ENCODE measurements at regions not wholly inside any gene's neighbourhood (a gene's known extent, or its start where the extent isn't known, plus 50 kb on each side); places are given as distances from the start of the nearest gene placed in this dataset.

DNA sequence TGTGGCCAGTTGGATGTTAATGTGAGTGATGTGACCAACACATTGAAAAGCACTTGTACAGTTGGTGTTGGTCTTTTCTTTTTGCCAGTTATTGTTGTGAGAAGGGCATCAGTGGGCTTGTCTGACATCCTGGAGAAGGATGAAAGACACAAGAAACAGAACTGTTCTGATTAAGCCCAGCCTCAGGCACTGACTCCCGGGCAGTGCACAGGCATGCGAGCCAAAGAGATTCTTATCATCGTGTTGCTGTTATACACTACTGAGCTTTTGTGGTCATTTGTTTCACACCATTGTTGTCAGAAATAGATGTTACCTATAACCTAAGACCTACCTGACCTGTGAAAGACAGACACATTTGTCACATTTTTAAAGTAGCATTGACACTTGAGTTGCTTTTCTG lies 236.8 kb upstream of the CA10 start:
- no peak overlapping the region for H2AFZ ChIP-seq (ENCODE audit: low read depth, low read length)
- no peak overlapping the region for H3K4me3 ChIP-seq (ENCODE audit: low read length)

DNA sequence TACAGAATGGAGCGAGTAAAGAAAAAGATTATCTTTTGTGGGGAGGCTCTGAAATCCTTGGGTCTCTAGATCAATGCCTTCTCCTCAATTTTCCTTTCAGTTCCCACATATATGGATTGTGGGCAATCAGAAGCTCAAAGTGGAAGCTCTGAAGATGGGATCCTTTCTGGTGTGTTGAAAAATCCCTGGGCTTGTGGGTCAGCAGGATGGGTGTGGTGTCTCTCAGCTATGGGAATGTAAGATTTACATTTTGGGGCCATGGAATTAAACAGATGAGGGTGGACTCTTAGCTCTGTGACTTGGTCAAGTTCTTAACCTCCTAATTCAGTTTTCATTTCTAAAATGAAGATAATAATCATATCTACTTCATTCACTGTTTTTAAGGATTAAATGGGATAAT lies 231.9 kb upstream of the CA10 start:
- Histone ChIP-seq H4K20me1 (ENCODE audit: insufficient read depth, low read length) (no peaks in the 10 kb centered on the region), H3K4me3 (ENCODE audit: low read length) (no peak overlapping the region), H3K36me3 (replicated peaks; ENCODE audit: low read depth, low read length) (no peaks in the 10 kb centered on the region), H3K4me2 (ENCODE audit: low read length) (no peak overlapping the region), H3K9ac (ENCODE audit: low read length) (no peak overlapping the region), H3K9me3 (ENCODE audit: insufficient read depth, low read length) (no peaks in the 10 kb centered on the region), H3K27ac (ENCODE audit: low read length) (no peak overlapping the region), H3K4me1 (ENCODE audit: low read length) (no peaks in the 10 kb centered on the region), H3K27me3 (ENCODE audit: low read depth, low read length) (no peaks in the 10 kb centered on the region), H3K79me2 (ENCODE audit: low read length) (no peaks in the 10 kb centered on the region), H2AFZ (ENCODE audit: low read depth, low read length) (no peak overlapping the region)
- TF ChIP-seq EZH2phosphoT487 (IDR thresholded peaks at IDR 0.05; ENCODE audit: low read depth), result no peak
- TF ChIP-seq CTCF (IDR thresholded peaks at IDR 0.05; ENCODE audit: low read depth, low read length), result no peak

More for the DNA sequence above, 236.8 kb upstream of the CA10 start:
- no peak overlapping the region for H3K4me2 ChIP-seq (ENCODE audit: low read length)
- no peaks in the 10 kb centered on the region for H3K27me3 ChIP-seq (ENCODE audit: low read depth, low read length)
- no peak overlapping the region for H3K27ac ChIP-seq (ENCODE audit: low read length)
- H3K36me3 ChIP-seq (replicated peaks; ENCODE audit: low read depth, low read length), result no peaks in the 10 kb centered on the region
- H3K79me2 ChIP-seq (ENCODE audit: low read length), result no peaks in the 10 kb centered on the region
- H4K20me1 ChIP-seq (ENCODE audit: insufficient read depth, low read length), result no peaks in the 10 kb centered on the region
- H3K9ac ChIP-seq (ENCODE audit: low read length), result no peak overlapping the region
- no peaks in the 10 kb centered on the region for H3K9me3 ChIP-seq (ENCODE audit: insufficient read depth, low read length)
- TF ChIP-seq EZH2phosphoT487 (IDR thresholded peaks at IDR 0.05; ENCODE audit: low read depth), result no peak
- no peak for TF ChIP-seq CTCF (IDR thresholded peaks at IDR 0.05; ENCODE audit: low read depth, low read length)
- H3K4me1 ChIP-seq (ENCODE audit: low read length), result no peaks in the 10 kb centered on the region

DNA sequence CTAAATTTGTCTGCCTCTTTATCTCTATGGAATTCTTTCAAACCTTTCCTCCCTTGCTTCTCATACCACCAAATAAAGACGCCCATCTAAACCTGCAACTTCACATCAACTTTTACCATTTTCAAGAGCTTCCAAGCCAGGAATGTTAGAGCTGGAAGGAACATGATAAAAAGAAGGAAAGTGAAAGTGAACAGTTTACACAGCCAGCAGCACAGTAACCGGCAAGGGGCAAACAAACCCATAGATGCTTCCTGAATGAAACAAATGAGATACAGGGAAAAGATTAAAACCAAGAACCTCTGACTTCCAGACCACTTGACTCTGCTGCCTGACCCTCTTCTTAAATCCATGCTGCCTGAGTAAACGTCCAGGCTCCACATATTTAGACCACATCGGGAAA lies 231.1 kb upstream of the CA10 start:
- no peak overlapping the region for H3K4me2 ChIP-seq (ENCODE audit: low read length)
- no peaks in the 10 kb centered on the region for H3K27me3 ChIP-seq (ENCODE audit: low read depth, low read length)
- no peak overlapping the region for H3K27ac ChIP-seq (ENCODE audit: low read length)
- no peak overlapping the region for H3K9ac ChIP-seq (ENCODE audit: low read length)
- no peaks in the 10 kb centered on the region for H3K9me3 ChIP-seq (ENCODE audit: insufficient read depth, low read length)
- TF ChIP-seq EZH2phosphoT487 (IDR thresholded peaks at IDR 0.05; ENCODE audit: low read depth), result no peak
- no peak for TF ChIP-seq CTCF (IDR thresholded peaks at IDR 0.05; ENCODE audit: low read depth, low read length)
- H3K4me3 ChIP-seq (ENCODE audit: low read length), result no peak overlapping the region
- H4K20me1 ChIP-seq (ENCODE audit: insufficient read depth, low read length), result no peaks in the 10 kb centered on the region
- no peaks in the 10 kb centered on the region for H3K36me3 ChIP-seq (replicated peaks; ENCODE audit: low read depth, low read length)
- H2AFZ ChIP-seq (ENCODE audit: low read depth, low read length), result no peak overlapping the region
- no peaks in the 10 kb centered on the region for H3K79me2 ChIP-seq (ENCODE audit: low read length)
- no peaks in the 10 kb centered on the region for H3K4me1 ChIP-seq (ENCODE audit: low read length)

DNA sequence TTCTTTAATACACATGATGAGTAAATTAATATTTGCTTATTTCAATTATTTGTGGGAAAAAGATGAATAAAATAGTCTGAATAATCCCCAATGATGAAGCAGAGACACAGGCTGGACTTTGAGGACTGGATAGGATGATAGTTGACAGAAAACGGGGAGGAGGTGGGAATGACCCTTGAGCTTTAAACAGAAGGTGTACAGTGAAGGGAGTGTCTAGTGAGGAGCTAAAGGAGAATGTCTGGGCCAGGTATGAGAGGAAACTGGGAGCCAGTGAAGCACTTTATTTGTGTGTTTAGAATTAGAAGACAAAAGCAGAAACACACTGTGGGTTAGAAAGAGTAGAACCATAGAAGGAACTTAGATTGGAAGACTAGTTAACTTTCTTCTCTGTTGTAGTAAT lies 230.4 kb upstream of the CA10 start:
- no peaks in the 10 kb centered on the region for H3K27me3 ChIP-seq (ENCODE audit: low read depth, low read length)
- H3K4me2 ChIP-seq (ENCODE audit: low read length), result no peak overlapping the region
- no peak overlapping the region for H3K9ac ChIP-seq (ENCODE audit: low read length)
- H4K20me1 ChIP-seq (ENCODE audit: insufficient read depth, low read length), result no peaks in the 10 kb centered on the region
- no peak overlapping the region for H3K27ac ChIP-seq (ENCODE audit: low read length)
- no peaks in the 10 kb centered on the region for H3K4me1 ChIP-seq (ENCODE audit: low read length)
- no peaks in the 10 kb centered on the region for H3K79me2 ChIP-seq (ENCODE audit: low read length)
- H2AFZ ChIP-seq (ENCODE audit: low read depth, low read length), result no peak overlapping the region
- no peak overlapping the region for H3K4me3 ChIP-seq (ENCODE audit: low read length)
- no peaks in the 10 kb centered on the region for H3K9me3 ChIP-seq (ENCODE audit: insufficient read depth, low read length)
- TF ChIP-seq EZH2phosphoT487 (IDR thresholded peaks at IDR 0.05; ENCODE audit: low read depth), result no peak
- no peak for TF ChIP-seq CTCF (IDR thresholded peaks at IDR 0.05; ENCODE audit: low read depth, low read length)
- H3K36me3 ChIP-seq (replicated peaks; ENCODE audit: low read depth, low read length), result no peaks in the 10 kb centered on the region
